G401.6 (cell line): ENCODE measurements at regions not wholly inside any gene's neighbourhood (a gene's known extent, or its start where the extent isn't known, plus 50 kb on each side); places are given as distances from the start of the nearest gene placed in this dataset.
"Not testable (repeated sequence)": the region's sequence is repeated elsewhere in the genome, so short reads cannot be mapped to it uniquely, and the experiment has no call there.

Experiments
- FAIRE-seq: peaks from 2 replicates; lab custom pipeline; 2012; peaks lifted over from hg19 to GRCh38; lab: Jason Lieb, UNC

DNA sequence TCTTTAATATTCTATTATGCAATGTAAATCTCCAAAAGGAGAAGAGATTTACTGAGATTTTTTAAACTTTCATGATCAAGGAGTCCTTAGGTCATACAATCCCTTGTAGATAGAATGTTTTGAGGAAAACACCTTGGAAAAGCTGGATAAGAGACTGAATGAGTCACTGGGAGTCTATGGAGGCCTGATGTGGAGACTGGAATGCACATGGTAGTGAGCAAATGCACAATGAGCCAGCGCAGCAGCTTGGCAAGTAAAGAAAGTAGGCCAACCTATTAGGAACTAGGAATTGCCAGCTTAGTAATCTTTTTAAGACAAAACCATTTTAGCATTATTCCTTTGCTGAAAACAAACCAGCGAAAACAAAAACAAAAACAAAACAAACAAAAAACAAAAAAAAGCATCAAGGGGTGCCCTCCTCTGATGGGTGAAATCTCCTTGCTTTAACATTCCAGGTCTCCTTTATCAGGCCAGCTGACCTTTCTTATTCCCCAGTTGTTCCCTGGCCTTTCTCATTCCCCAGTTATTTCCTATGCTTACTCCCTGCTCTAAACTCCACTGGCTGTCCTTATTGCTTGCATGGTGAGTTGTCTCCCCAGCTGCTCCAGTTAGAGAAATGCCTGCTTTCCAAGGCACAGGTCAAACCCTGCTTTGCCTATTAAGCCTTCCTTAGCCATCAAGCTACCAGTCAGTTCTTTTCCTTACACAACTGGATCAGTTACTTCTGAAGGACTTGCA lies 135.8 kb downstream of the PLCE1 start:
- FAIRE-seq, result no peak

DNA sequence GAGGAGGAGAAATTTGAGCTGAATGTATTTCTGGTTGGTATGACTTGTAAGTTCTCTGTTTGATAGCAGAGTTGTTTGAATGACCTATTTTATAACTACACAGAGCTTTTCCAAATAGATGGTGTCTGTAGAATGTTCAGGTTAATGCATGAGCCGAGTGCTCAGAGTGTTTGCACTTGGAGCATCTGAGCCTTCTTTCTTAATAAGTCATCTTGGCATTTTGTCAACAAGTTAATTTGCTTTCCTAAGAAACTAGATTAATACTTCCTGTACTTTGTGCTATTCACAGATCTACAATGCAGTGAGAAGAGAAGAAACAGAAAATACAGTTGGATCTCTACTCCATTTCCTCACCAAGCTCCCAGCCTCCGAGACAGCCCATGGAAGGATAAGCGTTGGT lies 138.2 kb downstream of the PLCE1 start:
- no peak for FAIRE-seq

DNA sequence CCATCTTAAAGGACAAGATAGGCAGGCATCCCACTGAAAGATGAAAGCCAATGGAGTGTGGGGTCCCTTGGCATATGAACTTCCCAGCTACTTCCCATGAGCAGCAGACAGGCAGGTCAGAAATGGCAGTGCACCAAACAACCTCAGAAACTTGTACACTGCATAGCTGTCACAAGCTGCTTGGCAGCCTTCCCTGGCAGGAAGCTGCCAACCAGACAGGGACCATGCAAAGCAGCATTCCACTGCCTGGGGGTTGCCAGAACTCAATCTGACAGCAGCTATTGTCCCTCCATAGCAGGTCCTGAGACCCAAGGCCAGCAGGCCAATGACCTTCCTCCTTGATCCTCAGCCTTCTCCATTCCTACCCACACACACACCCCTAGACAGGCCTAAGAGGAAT lies 139.5 kb downstream of the PLCE1 start:
- no peak for FAIRE-seq

DNA sequence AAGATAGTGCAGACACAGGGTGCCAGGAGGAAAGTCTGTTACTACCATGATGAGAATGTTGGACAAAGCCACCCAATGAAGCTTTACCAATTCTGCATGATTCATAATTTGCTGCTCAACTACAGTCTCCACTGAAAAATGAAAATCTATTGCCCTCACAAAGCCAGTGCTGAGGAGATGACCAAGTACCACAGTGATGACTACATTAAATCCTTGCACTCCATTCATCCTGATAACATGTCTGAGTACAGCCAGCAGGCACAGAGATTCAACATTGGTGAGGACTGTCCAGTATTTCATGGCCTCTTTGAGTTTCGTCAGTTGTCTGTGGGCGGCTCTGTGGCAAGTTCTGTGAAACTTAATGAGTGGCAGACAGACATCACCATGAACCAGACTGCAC lies 144.0 kb downstream of the PLCE1 start:
- no peak for FAIRE-seq

DNA sequence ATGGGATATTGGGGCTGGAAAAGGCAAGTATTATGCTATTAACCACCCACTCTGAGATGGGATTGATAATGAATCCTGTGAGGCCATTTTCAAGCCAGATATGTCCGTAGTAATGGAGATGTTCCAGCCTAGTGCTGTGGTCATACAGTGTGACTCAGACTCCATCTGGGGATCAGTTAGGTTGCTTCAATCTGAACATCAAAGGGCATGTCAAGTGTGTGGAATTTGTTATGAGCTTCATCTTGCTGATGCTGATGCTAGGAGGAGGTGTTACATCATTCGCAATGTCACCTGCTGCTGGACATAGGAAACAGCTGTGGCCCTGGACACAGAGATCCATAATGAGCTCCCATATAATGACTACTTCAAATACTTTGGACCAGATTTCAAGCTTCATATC lies 144.7 kb downstream of the PLCE1 start:
- FAIRE-seq, result no peak

DNA sequence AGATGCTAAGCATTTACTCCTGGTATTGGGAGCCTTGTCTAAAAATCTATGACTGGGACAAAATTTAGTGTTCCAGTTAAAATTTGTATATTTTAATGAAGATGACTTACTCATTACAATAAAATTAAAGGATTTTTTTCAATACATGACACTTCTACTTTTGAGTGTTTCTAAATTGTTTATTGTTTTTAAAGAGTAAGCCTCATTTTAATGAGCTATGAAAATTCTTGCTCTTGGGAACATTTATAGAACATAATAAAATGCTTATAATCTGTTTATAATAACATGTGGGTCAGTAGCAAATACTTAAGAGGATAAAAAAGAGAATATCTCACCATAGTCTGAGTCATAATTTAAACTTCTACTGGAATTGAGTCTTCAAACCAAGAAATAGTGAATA lies 149.5 kb downstream of the PLCE1 start:
- no peak for FAIRE-seq

DNA sequence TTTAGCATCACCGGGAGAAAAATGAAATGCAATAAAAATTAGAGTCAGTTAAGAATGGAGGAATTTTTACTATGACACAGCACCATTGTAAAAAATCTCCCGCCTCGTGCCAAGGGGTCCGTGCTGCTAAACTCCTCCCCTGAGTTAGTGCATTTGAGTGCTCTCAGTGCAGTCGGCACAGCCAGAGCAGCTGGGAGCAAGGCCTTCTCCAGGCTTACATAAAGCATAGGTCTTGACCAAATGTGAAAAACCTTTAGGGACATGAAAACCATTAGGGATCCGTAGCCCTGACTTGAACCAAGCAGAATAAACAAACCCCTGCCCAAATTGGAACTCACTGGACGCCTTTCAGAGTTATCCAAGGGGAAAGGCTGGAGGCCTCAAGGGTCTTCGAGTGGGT lies 152.6 kb downstream of the PLCE1 start:
- FAIRE-seq, result no peak

DNA sequence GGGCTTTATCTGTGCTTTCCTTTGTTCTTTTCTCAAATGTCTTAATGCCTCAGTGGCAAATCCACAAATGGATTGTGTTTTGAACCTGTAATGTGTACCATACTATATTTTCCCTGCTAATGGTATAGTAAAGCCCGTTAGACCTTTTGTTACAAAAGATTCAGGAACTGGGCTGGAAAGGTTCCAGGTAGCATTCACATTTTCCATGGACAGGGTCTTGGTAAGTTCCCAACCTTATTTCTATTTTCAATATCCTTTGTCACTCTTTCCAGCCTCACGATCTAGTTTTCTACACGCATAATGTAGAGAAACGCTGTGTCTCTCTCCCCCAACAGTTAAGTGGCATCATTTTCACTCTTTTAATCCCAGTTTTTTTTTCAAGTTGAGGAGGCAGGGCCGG lies 153.0 kb downstream of the PLCE1 start:
- no peak for FAIRE-seq

DNA sequence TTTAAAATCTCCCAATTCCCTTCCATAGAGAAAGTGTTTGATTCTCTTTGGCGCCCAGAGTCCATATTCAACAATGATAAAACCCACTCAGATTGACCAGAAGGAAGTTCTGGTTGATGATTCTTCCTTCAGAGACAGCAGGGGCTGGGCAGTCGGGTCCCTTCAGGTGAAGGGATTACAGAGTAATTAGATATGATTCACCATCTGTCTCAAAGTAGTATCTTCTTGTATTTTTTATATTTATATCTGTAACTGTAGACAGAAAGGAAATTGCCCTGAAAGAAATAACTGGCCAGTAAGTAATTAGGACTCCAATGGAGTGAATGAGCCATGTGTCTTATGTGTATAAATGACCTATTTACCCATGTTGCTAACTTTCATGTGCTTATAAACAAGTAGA lies 156.0 kb downstream of the PLCE1 start:
- no peak for FAIRE-seq

DNA sequence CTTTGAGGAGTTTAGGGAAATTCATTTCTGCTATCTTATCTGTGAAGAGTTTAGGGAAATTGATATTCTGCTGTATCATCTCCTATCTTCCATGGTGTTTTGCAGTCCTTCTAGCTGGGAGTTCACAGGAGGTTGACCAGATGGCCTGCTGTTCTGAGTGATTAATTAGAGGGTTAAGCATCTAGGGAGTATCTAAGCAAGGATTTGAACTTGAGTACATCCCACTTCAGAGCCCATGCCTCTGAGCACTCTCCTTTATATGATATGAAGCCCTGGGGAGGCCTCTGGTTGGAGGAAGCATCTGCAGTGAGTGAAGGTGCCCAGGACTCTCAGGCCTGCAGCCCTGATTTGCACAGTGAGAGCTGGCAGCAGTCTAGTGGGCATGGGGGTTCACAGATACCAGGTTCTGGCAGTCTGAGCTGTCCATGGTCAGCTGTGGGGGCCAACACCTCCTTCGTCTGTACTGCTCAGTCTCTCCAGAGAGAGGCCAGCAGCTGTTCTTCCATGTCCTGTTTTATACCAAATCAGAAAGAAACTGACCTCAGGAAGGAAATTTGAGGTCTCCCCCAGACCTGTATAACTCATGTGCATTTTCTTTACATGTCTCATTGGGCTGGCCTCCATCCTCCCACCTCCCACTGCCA lies 156.9 kb downstream of the PLCE1 start:
- FAIRE-seq, result no peak

DNA sequence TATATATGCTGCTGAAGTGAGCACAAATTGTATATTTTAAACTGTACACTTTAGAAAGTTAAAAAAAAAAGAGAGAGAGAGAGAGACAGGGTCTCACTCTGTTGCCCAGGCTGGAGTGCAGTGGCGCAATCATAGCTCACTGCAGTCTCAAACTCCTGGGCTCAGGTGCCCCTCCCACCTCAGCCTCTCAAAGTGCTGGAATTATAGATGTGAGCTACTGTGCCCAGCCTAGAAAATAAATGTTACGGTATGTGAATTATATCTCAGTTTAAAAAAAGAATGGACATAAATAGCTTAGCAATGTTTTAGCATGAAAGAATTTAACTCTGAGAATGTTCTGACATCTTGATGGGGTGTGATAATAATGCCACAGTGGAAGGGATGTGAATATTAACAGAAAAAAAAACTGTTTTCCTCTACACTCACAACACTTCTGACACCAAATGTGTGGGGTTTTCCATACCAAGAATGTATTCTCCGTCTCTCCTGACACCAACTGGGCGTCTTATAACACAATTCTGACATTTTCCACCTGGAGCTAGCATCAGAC lies 162.1 kb downstream of the PLCE1 start:
- no peak for FAIRE-seq

DNA sequence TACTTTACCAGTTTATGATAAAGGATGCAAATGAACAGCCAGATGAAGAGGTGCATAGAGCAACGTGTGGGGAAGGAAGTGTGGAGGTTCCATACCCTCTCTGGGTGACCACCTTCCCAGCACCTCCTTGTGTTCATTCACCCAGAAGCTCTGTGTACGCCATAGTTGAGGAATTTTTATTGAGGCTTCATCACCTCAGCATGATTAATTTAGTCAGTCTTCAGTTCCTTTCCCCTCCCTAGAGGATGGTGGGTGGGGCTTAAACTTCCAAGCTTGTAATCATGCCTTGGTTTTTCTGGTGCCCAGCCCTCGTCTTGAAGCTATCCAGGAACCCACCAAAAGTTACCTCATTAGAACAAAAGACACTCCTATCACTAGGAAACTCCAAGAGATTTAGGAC lies 162.7 kb downstream of the PLCE1 start:
- no peak for FAIRE-seq

DNA sequence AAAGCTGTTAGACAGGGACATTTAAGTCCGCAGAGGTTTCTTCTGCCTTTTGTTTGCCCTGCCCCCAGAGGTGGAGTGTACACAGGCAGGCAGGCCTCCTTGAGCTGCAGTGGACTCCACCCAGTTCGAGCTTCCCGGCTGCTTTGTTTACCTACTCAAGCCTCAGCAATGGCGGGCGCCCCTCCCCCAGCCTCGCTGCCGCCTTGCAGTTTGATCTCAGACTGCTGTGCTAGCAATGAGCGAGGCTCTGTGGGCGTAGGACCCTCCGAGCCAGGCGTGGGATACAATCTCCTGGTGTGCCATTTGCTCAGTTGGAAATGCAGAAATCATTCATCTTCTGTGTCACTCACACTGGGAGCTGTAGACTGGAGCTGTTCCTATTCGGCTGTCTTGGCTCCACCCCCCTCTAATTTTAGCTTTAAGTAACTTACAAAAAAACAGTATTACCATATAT lies 171.5 kb downstream of the PLCE1 start:
- not testable (repeated sequence) for FAIRE-seq

DNA sequence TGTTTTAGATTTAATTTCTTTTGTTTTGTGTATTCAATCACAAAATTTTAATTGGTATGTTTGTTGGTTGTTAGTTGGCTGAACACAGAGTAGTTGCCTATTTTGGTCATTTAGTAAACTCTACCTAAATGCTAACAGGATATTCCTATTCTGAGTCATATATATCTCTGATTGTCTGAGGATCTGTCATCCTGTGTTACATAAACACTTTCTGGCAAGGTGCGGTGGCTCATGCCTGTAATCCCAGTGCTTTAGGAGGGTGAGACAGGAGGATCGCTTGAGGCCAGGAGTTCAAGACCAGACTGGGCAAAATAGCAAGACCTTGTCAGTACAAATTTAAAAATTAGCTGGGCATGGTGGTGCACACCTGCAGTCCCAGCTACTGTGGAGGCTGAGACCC lies 178.6 kb downstream of the PLCE1 start:
- FAIRE-seq, result no peak

DNA sequence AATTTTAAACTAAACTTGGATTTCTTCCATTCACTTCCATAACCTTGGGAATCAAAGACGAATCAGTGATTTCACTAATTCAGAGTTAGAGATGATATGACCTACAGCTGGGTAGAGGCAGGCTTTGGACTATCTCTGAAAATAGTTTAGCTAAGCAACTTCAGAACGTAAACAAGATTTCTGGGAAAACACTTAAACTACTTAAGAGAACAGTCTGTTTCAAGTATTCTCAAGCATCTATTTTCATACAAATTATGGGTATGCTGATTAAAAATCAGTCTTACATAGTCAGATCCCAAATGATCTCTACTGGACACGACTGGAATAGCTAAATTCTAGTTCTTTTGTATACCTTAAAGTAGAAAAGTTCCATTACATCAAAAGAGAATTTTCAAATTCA lies 179.9 kb downstream of the PLCE1 start:
- no peak for FAIRE-seq

DNA sequence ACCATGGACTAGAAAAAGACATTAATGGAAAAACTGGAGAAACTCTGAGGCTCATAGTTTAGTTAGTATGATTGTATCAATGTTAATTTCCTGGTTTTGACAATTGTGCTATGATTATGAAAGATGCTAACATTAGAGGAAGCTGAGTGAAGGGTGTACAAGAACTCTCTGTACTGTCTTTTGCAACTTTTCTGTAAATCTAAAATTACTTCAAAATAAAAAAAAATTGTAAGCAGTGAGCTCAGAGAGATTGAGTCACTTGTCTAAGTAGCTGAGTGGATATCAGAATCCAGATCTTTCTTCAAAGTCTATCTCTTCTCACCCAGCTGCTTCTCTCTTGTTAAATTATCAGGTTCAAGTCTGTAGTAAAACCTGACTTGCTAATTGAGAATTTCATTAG lies 181.1 kb downstream of the PLCE1 start:
- FAIRE-seq, result no peak

DNA sequence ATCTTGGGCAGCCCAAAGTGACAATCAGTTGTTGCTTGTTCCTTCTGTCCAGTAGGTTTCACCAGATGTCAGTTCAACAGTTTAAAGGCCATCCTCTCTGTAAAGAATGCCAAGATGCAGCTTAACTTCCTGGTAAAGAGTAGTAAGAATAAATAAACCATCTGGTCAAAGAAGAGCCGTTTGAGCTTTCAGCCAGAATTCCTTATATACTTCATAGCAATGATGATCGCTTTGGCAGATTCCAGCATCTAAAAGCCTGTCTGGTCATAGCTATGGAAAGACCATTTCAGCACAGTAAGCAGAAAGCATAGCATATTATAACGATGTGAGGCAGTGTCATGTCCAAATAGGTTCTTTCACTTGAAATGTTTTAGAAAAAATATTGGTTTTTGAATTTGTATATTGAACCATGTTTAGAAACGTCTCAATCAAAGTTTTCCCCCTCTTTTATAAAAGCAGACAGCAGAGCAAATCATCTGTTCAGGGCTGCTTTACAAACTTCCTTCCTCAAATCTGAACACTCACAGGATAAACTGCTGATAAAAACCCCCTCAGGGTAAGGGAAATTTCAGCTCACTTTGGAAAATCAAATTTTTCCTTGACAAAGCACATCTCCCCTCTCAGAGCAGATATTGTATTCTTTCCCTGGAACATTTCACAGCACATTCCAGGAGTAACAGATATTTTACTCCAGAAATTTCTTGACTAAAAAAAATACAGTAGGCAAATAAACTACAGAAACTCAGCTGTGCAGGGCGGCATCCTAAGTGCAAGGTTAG lies 184.1 kb downstream of the NOC3L start:
- no peak for FAIRE-seq

DNA sequence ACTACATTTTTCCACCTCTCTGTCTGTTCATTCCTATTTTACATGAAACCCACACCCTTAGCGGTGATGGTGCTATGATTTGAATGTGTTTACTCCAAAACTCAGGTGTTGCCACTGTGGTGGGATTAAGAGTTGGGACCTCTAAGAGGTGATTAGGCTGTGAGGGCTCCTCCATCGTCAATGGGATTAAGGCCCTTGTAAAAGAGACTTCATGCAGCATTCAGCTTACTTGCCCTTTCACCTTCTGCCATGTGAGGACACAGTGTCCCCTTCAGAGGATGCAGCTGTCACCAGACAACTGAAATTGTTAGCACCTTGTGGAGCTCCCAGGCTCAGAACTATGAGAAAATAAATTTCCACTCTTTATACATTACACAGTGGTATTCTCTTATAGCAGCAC lies 182.2 kb downstream of the NOC3L start:
- no peak for FAIRE-seq

DNA sequence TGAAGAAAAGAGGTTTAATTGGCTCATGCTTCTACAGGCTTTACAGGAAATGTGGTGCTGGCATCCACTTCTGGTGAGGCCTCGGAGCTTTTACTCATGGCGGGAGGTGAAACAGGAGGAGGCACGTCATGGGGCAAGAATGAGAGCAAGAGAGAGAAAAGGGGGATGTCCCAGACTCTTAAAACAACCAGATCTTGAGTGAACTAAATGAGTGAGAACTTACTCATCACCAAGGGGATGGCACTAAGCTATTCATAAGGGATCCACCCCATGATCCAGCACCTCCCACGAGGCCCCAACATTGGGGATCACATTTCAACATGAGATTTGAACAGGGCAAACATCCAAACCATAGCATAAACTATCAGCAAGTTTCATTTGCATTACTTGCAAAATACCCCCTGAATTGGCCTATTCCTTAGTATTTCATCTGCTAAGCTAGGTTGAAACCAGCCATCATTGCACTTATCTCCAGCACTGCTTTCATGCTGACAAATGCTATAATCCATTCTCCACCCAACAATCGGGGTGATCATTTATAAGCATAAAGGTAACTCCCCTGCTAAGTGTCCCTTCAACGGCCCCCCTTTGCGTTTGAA lies 179.0 kb downstream of the NOC3L start:
- FAIRE-seq, result no peak

DNA sequence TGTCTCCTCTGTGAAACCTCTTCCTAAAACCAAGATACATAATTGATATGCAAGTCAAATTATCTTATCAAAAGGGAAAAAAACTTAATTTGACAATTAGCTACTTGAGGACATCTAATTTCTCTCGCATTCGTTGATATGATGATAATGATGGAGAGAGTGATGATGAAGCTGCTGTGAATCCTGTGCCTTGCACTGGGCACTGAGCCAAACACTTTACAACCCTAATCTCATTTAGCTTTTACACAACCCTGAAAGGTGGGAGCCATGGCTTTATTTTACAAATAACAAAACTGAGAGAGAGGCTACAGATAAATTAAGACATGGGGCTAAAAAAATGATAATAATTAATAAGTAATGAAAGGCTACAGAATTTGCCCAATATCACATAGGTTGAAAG lies 176.0 kb downstream of the NOC3L start:
- FAIRE-seq, result no peak

DNA sequence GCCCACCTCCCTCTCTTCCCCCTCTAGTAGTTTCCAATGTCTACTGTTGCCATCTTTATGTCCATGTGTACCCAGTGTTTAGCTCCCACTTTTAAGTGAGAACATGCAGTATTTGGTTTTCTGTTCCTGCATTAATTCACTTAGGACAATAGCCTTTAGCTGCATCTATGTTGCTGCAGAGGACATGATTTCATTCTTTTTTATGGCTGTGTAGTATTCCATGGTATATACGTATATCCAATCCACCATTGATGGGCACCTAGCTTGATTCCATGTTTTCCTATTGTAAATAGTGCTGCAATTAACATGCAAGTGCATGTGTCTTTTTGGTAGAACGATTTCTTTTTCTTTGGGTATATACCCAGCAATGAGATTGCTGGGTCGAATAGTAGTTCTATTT lies 170.4 kb downstream of the NOC3L start:
- FAIRE-seq, result no peak

DNA sequence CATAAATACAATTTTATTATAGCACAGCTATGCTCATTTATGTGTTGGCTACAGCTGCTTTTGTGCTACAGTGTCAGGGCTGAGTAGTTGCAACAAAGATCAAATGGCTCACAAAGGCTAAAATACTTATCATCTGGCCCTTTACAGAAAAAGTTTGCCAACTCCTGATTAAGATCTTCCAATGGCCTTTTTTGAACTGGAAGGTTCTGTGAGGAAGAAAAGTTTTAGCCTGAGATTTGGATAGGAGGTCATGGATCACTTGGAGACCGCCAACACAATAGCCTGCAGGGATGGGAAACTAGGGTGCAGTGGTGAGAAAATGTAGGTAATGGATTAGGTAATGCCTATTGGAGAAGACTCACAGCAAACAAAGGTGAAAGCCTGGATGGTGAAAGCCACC lies 169.8 kb downstream of the NOC3L start:
- FAIRE-seq, result no peak

DNA sequence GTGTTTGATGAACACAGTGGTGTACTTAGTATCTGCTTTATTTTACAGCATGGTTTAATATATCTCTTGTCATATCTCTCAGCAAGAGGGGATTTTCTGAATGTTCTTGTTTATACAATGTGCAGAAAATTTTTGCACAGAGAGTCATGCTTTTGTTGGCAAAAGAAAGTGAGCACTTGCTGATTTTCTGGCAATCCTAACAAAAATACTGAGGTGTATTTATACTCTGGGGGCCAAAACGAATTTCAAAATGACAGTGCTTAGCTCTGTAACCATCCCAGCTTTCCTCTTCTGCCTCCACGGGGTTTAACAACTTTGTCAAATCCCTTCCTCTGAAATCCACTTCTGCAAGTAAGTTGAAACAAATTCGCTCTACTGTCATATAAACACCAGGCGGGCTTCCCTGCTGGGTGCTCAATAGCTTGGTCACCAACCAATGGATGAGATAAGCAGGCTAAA lies 169.2 kb downstream of the NOC3L start:
- FAIRE-seq, result no peak
